ENCODE measurements at regions not wholly inside any gene's neighbourhood (a gene's known extent, or its start where the extent isn't known, plus 50 kb on each side); places are given as distances from the start of the nearest gene placed in this dataset.

- TF ChIP-seq CTCF (IDR thresholded peaks at IDR 0.05), result no peak
- no peak for TF ChIP-seq POLR2A (IDR thresholded peaks at IDR 0.05)
Measured at GRCh38 chr7:98462911-98463633, 62.2 kb upstream of the BAIAP2L1 start.
